Liver (tissue), 7 donors: ENCODE measurements at regions not wholly inside any gene's neighbourhood (a gene's known extent, or its start where the extent isn't known, plus 50 kb on each side); places are given as distances from the start of the nearest gene placed in this dataset.
"Not testable (repeated sequence)": the region's sequence is repeated elsewhere in the genome, so short reads cannot be mapped to it uniquely, and the experiment has no call there.

Source experiments
- DNase-seq: peaks from one replicate; pipeline ENCODE4 v3.0.0-alpha.2; 2017; ENCODE audit warnings: low spot score
- H3K27ac ChIP-seq, 2 donors: one replicate each; pipeline ENCODE4 v1.7.0; 2013; ENCODE audit warnings: inconsistent platforms in 2 of 2, low read length in 2 of 2, control low read depth in 1 of 2, low read depth in 1 of 2, mild to moderate bottlenecking in 1 of 2
- H3K27me3 ChIP-seq, 4 donors: one replicate each; pipeline versions ENCODE4 v1.6.1 to v1.7.0; 2013; ENCODE audit warnings: low read length in 3 of 4, inconsistent platforms in 1 of 4, mild to moderate bottlenecking in 1 of 4, moderate library complexity in 1 of 4; ENCODE audit not compliant: control insufficient read depth in 4 of 4, insufficient read depth in 4 of 4
- H3K36me3 ChIP-seq, 4 donors: one replicate each; pipeline versions ENCODE4 v1.6.1 to v1.7.0; 2013; ENCODE audit warnings: low read length in 3 of 4, mild to moderate bottlenecking in 3 of 4, low read depth in 1 of 4, moderate library complexity in 1 of 4; ENCODE audit not compliant: control insufficient read depth in 4 of 4, insufficient read depth in 3 of 4
- H3K4me1 ChIP-seq, 4 donors: one replicate each; pipeline versions ENCODE4 v1.6.1 to v1.7.0; 2013; ENCODE audit warnings: low read length in 3 of 4, mild to moderate bottlenecking in 3 of 4, moderate library complexity in 1 of 4; ENCODE audit not compliant: control insufficient read depth in 4 of 4, insufficient read depth in 4 of 4
- H3K4me3 ChIP-seq, 3 donors: one replicate each; pipeline versions ENCODE4 v1.6.1 to v1.7.0; 2013; ENCODE audit warnings: low read length in 3 of 3, control low read depth in 1 of 3, low read depth in 1 of 3, mild to moderate bottlenecking in 1 of 3
- H3K9ac ChIP-seq, 2 donors: one replicate each; pipeline ENCODE4 v1.7.0; 2013; ENCODE audit warnings: low read length in 2 of 2, mild to moderate bottlenecking in 2 of 2, moderate library complexity in 2 of 2, control low read depth in 1 of 2, low read depth in 1 of 2
- H3K9me3 ChIP-seq, 4 donors: one replicate each; pipeline versions ENCODE4 v1.6.1 to v1.7.0; 2013; ENCODE audit warnings: low read length in 3 of 4; ENCODE audit not compliant: control insufficient read depth in 4 of 4
- EGR1 ChIP-seq, 2 donors: IDR thresholded peaks; 2 replicates each; pipeline ENCODE4 v1.6.1; 2016 to 2018; ENCODE audit warnings: antibody characterized with exemption in 2 of 2, low read depth in 2 of 2
- FOXA1 ChIP-seq: IDR thresholded peaks from 2 replicates; pipeline ENCODE4 v1.6.1; 2016; ENCODE audit warnings: antibody characterized with exemption
- GABPA ChIP-seq, 2 donors: IDR thresholded peaks in 1 of 2; conservative IDR thresholded peaks in 1 of 2; 2 replicates each; pipeline ENCODE4 v1.6.1; 2016; ENCODE audit warnings: antibody characterized with exemption in 2 of 2, mild to moderate bottlenecking in 1 of 2, moderate library complexity in 1 of 2
- HNF4G ChIP-seq: IDR thresholded peaks from 2 replicates; pipeline ENCODE4 v1.6.1; 2016; ENCODE audit warnings: antibody characterized with exemption
- NR2F2 ChIP-seq: IDR thresholded peaks from 2 replicates; pipeline ENCODE4 v1.6.1; 2016; ENCODE audit warnings: antibody characterized with exemption
- RXRA ChIP-seq, 2 donors: IDR thresholded peaks; 2 replicates each; pipeline ENCODE4 v1.6.1; 2017 to 2018; ENCODE audit warnings: antibody characterized with exemption in 2 of 2, mild to moderate bottlenecking in 1 of 2
- SP1 ChIP-seq: IDR thresholded peaks from 2 replicates; pipeline ENCODE4 v1.6.1; 2018; ENCODE audit warnings: antibody characterized with exemption, mild to moderate bottlenecking
- TAF1 ChIP-seq: conservative IDR thresholded peaks from 2 replicates; pipeline ENCODE4 v1.6.1; 2016; ENCODE audit warnings: antibody characterized with exemption, mild to moderate bottlenecking
- YY1 ChIP-seq: IDR thresholded peaks from 2 replicates; pipeline ENCODE4 v1.6.1; 2016; ENCODE audit warnings: antibody characterized with exemption, mild to moderate bottlenecking
- WGBS: extraction: QIAGEN DNeasy Blood & Tissue Kit; methylation state at CpG from one replicate; pipeline ENCODE4 v1.1.7; 2013; 5-methylcytosine and 5-hydroxymethylcytosine counted together
- TF ChIP-seq, protein P1 (sequence below): IDR thresholded peaks from 2 replicates; pipeline ENCODE4 v1.6.1; 2016; ENCODE audit warnings: antibody characterized with exemption
- TF ChIP-seq, protein P2 (sequence below): IDR thresholded peaks from 2 replicates; pipeline ENCODE4 v1.6.1; 2016; ENCODE audit warnings: antibody characterized with exemption
- donor health status: healthy.
- donor health status: healthy.
- donor health status: healthy.
- donor health status: healthy.

DNA sequence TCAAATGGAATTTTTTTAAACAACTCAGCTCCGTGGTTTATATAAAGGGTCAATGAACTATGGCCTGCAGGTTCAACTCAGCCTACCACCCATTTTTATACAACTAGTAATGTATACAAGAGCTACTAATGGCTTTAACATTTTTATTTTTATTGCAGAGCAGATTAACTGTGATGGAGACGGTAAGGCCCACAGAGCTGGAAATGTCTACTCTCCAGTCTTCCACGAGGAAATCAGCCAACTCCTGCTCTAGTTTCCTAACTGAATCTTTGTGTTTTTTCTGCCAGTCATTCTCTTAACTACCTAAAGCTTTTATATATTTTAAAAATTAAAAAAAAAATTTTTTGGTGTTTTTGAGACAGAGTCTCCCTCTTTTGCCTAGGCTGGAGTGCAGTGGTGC is 385.1 kb upstream of the MAF start:
- H3K4me3 ChIP-seq: no peak overlapping the region
- no peaks in the 10 kb centered on the region for H3K9me3 ChIP-seq
- H3K36me3 ChIP-seq: no peaks in the 10 kb centered on the region
- H3K27ac ChIP-seq: no peak overlapping the region
- no peak for DNase-seq
- no peak overlapping the region for H3K9ac ChIP-seq
- WGBS: 80% methylated on average over 3 of the region's 3 CpGs
- TF ChIP-seq RXRA (IDR thresholded peaks at IDR 0.05): no peak
- TF ChIP-seq, protein P1, sequence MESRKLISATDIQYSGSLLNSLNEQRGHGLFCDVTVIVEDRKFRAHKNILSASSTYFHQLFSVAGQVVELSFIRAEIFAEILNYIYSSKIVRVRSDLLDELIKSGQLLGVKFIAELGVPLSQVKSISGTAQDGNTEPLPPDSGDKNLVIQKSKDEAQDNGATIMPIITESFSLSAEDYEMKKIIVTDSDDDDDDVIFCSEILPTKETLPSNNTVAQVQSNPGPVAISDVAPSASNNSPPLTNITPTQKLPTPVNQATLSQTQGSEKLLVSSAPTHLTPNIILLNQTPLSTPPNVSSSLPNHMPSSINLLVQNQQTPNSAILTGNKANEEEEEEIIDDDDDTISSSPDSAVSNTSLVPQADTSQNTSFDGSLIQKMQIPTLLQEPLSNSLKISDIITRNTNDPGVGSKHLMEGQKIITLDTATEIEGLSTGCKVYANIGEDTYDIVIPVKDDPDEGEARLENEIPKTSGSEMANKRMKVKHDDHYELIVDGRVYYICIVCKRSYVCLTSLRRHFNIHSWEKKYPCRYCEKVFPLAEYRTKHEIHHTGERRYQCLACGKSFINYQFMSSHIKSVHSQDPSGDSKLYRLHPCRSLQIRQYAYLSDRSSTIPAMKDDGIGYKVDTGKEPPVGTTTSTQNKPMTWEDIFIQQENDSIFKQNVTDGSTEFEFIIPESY: no peak
- TF ChIP-seq, protein P2, sequence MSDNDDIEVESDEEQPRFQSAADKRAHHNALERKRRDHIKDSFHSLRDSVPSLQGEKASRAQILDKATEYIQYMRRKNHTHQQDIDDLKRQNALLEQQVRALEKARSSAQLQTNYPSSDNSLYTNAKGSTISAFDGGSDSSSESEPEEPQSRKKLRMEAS: no peak
- no peak for TF ChIP-seq TAF1
- no peak for TF ChIP-seq HNF4G
- no peaks in the 10 kb centered on the region for H3K4me1 ChIP-seq
- H3K27me3 ChIP-seq: no peaks in the 10 kb centered on the region

DNA sequence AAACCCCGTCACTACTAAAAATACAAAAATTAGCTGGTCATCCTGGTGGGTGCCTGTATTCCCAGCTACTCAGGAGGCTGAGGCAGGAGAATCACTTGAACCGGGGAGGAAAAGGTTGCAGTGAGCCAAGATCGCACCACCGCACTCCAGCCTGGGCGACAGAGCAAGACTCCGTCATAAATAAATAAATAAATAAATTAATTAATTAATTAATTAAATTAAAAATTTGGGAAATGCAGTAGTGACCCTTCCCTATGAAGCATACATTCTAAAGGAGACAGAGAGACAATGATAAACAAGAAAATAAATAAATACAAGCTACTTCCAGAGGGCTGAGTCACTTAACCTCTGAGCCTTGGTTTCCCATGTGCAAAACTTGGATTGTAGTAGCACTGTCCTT is 383.6 kb upstream of the MAF start:
- not testable (repeated sequence) for H3K9ac ChIP-seq, H3K4me1 ChIP-seq, H3K9me3 ChIP-seq, DNase-seq, H3K27ac ChIP-seq, H3K36me3 ChIP-seq, H3K4me3 ChIP-seq, H3K27me3 ChIP-seq
- 97% methylated on average over 6 of the region's 6 CpGs for WGBS

DNA sequence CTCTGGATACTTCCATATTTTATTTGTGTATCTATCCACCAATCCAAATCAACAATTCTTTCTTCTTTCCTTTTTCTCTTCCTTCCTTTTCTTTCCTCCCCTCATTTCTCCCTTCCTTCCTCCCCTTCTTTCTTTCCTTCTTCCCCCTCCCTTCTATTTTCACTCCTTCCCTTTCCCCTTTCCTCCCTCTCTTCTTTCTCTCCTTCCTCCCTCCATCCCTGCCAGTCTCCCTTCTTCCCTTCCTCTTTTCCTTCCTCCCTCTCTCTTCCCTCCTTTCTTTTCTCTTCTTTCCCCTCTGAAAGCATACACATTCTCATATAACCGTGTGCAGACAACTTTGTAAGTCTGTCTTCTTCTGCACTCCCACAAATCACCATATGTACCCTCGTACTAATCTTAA is 382.3 kb upstream of the MAF start:
- H3K4me1 ChIP-seq: no peaks in the 10 kb centered on the region
- no peaks in the 10 kb centered on the region for H3K9me3 ChIP-seq
- no peak for TF ChIP-seq FOXA1
- DNase-seq: no peak
- no peaks in the 10 kb centered on the region for H3K27me3 ChIP-seq
- whole genome bisulfite sequencing: 83% methylated on average over 2 of the region's 2 CpGs
- H3K9ac ChIP-seq: no peak overlapping the region
- no peak overlapping the region for H3K27ac ChIP-seq
- no peak overlapping the region for H3K4me3 ChIP-seq
- H3K36me3 ChIP-seq: no peaks in the 10 kb centered on the region

DNA sequence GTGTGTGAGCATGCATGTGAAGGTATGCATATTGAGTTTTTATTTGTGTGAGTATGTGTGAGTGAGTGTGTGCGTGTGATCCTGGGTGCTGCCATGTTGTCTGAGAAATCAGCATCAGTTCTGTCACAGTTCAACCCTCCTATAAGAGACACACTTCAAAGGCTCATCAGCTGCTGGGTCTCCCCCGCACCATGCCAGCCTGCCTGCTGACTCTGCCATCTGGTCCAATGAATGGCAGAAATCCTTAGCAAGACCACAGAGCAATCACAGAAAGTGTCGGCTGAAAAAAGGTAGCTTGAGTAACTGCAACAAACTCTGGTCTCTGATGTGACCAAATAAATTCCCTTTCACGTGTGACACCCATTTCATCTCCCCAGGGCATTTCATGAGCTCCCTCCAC is 381.8 kb upstream of the MAF start:
- H3K36me3 ChIP-seq: no peaks in the 10 kb centered on the region
- no peaks in the 10 kb centered on the region for H3K9me3 ChIP-seq
- TF ChIP-seq GABPA (IDR thresholded peaks at IDR 0.05 in 1 of 2, conservative IDR thresholded peaks at IDR 0.05 in 1 of 2): no peak
- TF ChIP-seq HNF4G: no peak
- no peak for TF ChIP-seq EGR1 (IDR thresholded peaks at IDR 0.05; ENCODE audit: low read depth in 2 of 2)
- TF ChIP-seq SP1: no peak
- TF ChIP-seq FOXA1: no peak
- TF ChIP-seq TAF1: no peak
- TF ChIP-seq YY1: no peak
- TF ChIP-seq, protein P2: no peak
- TF ChIP-seq NR2F2: no peak
- no peaks in the 10 kb centered on the region for H3K27me3 ChIP-seq
- H3K4me3 ChIP-seq: no peak overlapping the region
- no peak overlapping the region for H3K27ac ChIP-seq
- H3K9ac ChIP-seq: no peak overlapping the region
- no peak for DNase-seq
- 90% methylated on average over 4 of the region's 4 CpGs for WGBS
- H3K4me1 ChIP-seq: no peaks in the 10 kb centered on the region
